Right renal pelvis (tissue), 4 donors: ENCODE measurements at regions not wholly inside any gene's neighbourhood (a gene's known extent, or its start where the extent isn't known, plus 50 kb on each side); places are given as distances from the start of the nearest gene placed in this dataset.
"Not testable (repeated sequence)": the region's sequence is repeated elsewhere in the genome, so short reads cannot be mapped to it uniquely, and the experiment has no call there.

Experiments
- DNase-seq, 4 donors: peaks; one replicate each; pipeline ENCODE4 v3.0.0-alpha.2; 2013; ENCODE audit warnings: low read depth in 4 of 4, low spot score in 3 of 4, missing footprints in 1 of 4

- no peak for DNase-seq
Observed at GRCh38 chr9:75454891-75455290, 366.6 kb downstream of the OSTF1 start.

- no peak for DNase-seq
Observed at GRCh38 chr9:75455444-75455921, 367.2 kb downstream of the OSTF1 start.

GRCh38 chr9:75456698-75457097 lies 368.4 kb downstream of the OSTF1 start:
- DNase-seq: no peak

GRCh38 chr9:75457474-75458011 lies 369.2 kb downstream of the OSTF1 start:
- no peak for DNase-seq

- not testable (repeated sequence) for DNase-seq
Observed at GRCh38 chr9:75459311-75459710, 371.0 kb downstream of the OSTF1 start.

- DNase-seq: no peak
Observed at GRCh38 chr9:75461183-75461582, 372.9 kb downstream of the OSTF1 start.

- DNase-seq: no peak
Observed at GRCh38 chr9:75462866-75463265, 374.6 kb downstream of the OSTF1 start.

GRCh38 chr9:75463871-75464270 lies 375.6 kb downstream of the OSTF1 start:
- DNase-seq: no peak

GRCh38 chr9:75464726-75465125 lies 376.4 kb downstream of the OSTF1 start:
- DNase-seq: no peak

GRCh38 chr9:75467142-75467541 lies 378.8 kb downstream of the OSTF1 start:
- DNase-seq: no peak

GRCh38 chr9:75471549-75472114 lies 383.3 kb downstream of the OSTF1 start:
- DNase-seq: no peak

GRCh38 chr9:75482566-75482965 lies 394.3 kb downstream of the OSTF1 start:
- DNase-seq: no peak

- DNase-seq: no peak
Observed at GRCh38 chr9:75483636-75484035, 395.3 kb downstream of the OSTF1 start.

- DNase-seq: peak in 2 of 4 donors; percentile 5 to 10
Observed at GRCh38 chr9:75487856-75488718, 399.8 kb downstream of the OSTF1 start.

GRCh38 chr9:75488719-75489110 lies 400.4 kb downstream of the OSTF1 start:
- DNase-seq: no peak

GRCh38 chr9:75490326-75490725 lies 400.1 kb upstream of the PCSK5 start:
- no peak for DNase-seq

- DNase-seq: no peak
Observed at GRCh38 chr9:75491533-75491932, 398.9 kb upstream of the PCSK5 start.

- no peak for DNase-seq
Observed at GRCh38 chr9:75499812-75500211, 390.7 kb upstream of the PCSK5 start.

- no peak for DNase-seq
Observed at GRCh38 chr9:75500479-75500878, 390.0 kb upstream of the PCSK5 start.

- DNase-seq: not testable (repeated sequence)
Observed at GRCh38 chr9:75500940-75501339, 389.5 kb upstream of the PCSK5 start.

- no peak for DNase-seq
Observed at GRCh38 chr9:75504721-75505120, 385.8 kb upstream of the PCSK5 start.

- DNase-seq: no peak
Observed at GRCh38 chr9:75505654-75506053, 384.8 kb upstream of the PCSK5 start.
